ENCODE measurements at regions not wholly inside any gene's neighbourhood (a gene's known extent, or its start where the extent isn't known, plus 50 kb on each side); places are given as distances from the start of the nearest gene placed in this dataset.

DNA sequence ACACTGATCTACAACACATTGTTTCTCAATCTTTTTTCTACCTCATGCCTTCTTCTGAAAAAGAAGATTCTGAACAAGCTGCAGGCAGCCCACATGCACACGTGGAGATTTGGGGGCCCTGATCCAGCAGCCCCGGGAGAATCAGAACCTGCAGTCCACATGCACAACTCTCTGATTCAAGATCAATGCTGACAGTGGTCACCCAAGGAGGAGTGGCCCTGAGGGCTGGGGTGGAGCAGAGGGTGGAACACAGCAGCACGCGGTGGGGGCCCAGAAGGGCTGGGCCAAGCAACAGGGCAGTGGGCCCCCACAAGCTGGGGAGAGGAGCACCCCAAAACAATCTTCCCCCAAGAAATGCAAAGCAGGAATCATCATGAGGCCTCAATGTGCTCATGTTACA lies 202.1 kb upstream of the NSMCE3 start:
- no peaks in the 10 kb centered on the region for H3K4me1 ChIP-seq (ENCODE audit: control insufficient read depth, insufficient read depth, low read length)
- no peak overlapping the region for H3K27ac ChIP-seq (ENCODE audit: low read depth, low read length)
- H3K27me3 ChIP-seq (ENCODE audit: control insufficient read depth, insufficient read depth, low read length): no peaks in the 10 kb centered on the region
- H3K4me3 ChIP-seq (ENCODE audit: low read depth, low read length): no peak overlapping the region
- no peak overlapping the region for H3K9ac ChIP-seq (ENCODE audit: low read length)
- no peaks in the 10 kb centered on the region for H3K36me3 ChIP-seq (ENCODE audit: control insufficient read depth, insufficient read depth, low read length)
- H3K9me3 ChIP-seq (ENCODE audit: control insufficient read depth, insufficient read depth, low read depth, low read length): no peaks in the 10 kb centered on the region

DNA sequence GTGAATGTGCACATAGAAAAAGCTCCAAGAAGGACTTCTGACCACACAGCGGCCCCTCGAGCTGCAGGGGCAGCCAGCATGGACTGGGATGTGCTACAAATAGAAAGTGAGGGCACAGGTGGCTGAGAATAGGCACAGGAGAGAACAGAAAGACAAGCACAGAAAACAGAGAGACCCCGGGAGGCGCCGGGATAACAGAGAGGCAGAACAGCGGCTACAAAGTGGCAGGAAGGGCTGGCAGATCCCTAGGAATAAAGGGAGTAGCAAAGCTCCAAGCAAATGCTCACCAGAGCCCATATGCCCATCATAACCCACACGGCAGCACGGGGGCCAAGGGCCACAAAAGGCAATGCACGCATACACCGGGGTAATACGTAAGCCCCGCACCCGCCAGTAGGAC lies 201.7 kb upstream of the NSMCE3 start:
- H3K9ac ChIP-seq (ENCODE audit: low read length): no peak overlapping the region
- no peaks in the 10 kb centered on the region for H3K4me1 ChIP-seq (ENCODE audit: control insufficient read depth, insufficient read depth, low read length)
- no peaks in the 10 kb centered on the region for H3K27me3 ChIP-seq (ENCODE audit: control insufficient read depth, insufficient read depth, low read length)
- no peak overlapping the region for H3K4me3 ChIP-seq (ENCODE audit: low read depth, low read length)
- H3K27ac ChIP-seq (ENCODE audit: low read depth, low read length): no peak overlapping the region
- no peaks in the 10 kb centered on the region for H3K9me3 ChIP-seq (ENCODE audit: control insufficient read depth, insufficient read depth, low read depth, low read length)
- no peaks in the 10 kb centered on the region for H3K36me3 ChIP-seq (ENCODE audit: control insufficient read depth, insufficient read depth, low read length)

GRCh38 chr15:29470794-29471193 lies 201.2 kb upstream of the NSMCE3 start:
- Histone ChIP-seq H3K4me1 (ENCODE audit: control insufficient read depth, insufficient read depth, low read length) (no peaks in the 10 kb centered on the region), H3K27ac (ENCODE audit: low read depth, low read length) (no peak overlapping the region), H3K9ac (ENCODE audit: low read length) (no peak overlapping the region), H3K9me3 (ENCODE audit: control insufficient read depth, insufficient read depth, low read depth, low read length) (no peaks in the 10 kb centered on the region), H3K36me3 (ENCODE audit: control insufficient read depth, insufficient read depth, low read length) (no peaks in the 10 kb centered on the region), H3K4me3 (ENCODE audit: low read depth, low read length) (no peak overlapping the region), H3K27me3 (ENCODE audit: control insufficient read depth, insufficient read depth, low read length) (no peaks in the 10 kb centered on the region)

DNA sequence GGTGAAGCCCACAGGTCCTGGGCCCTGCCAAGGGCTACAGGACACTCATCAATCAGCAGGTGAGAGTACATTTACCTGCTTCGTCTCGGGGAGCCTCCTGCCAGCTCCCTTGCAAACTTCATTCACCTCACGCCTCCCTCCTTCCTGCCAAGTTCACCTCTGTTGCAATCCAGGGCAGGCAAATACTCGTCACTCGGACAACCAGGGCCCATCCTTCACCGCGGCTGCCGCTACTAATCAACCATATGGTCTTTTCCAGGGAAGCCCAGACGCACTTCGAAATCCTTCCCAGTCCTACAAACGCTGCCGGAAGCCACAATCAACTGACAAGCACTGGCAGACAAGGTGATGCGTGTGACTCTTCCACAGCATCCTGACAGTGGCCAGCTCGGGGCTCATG lies 200.7 kb upstream of the NSMCE3 start:
- H3K9ac ChIP-seq (ENCODE audit: low read length): no peak overlapping the region
- no peak overlapping the region for H3K27ac ChIP-seq (ENCODE audit: low read depth, low read length)

GRCh38 chr15:29468899-29469298 lies 199.3 kb upstream of the NSMCE3 start:
- Histone ChIP-seq H3K9ac (ENCODE audit: low read length) (no peak overlapping the region), H3K27ac (ENCODE audit: low read depth, low read length) (no peak overlapping the region), H3K27me3 (ENCODE audit: control insufficient read depth, insufficient read depth, low read length) (no peaks in the 10 kb centered on the region), H3K36me3 (ENCODE audit: control insufficient read depth, insufficient read depth, low read length) (no peaks in the 10 kb centered on the region), H3K9me3 (ENCODE audit: control insufficient read depth, insufficient read depth, low read depth, low read length) (no peaks in the 10 kb centered on the region), H3K4me1 (ENCODE audit: control insufficient read depth, insufficient read depth, low read length) (no peaks in the 10 kb centered on the region), H3K4me3 (ENCODE audit: low read depth, low read length) (no peak overlapping the region)

More for the DNA sequence above, 200.7 kb upstream of the NSMCE3 start:
- Histone ChIP-seq H3K27me3 (ENCODE audit: control insufficient read depth, insufficient read depth, low read length) (no peaks in the 10 kb centered on the region), H3K36me3 (ENCODE audit: control insufficient read depth, insufficient read depth, low read length) (no peaks in the 10 kb centered on the region), H3K4me3 (ENCODE audit: low read depth, low read length) (no peak overlapping the region), H3K4me1 (ENCODE audit: control insufficient read depth, insufficient read depth, low read length) (no peaks in the 10 kb centered on the region), H3K9me3 (ENCODE audit: control insufficient read depth, insufficient read depth, low read depth, low read length) (no peaks in the 10 kb centered on the region)

DNA sequence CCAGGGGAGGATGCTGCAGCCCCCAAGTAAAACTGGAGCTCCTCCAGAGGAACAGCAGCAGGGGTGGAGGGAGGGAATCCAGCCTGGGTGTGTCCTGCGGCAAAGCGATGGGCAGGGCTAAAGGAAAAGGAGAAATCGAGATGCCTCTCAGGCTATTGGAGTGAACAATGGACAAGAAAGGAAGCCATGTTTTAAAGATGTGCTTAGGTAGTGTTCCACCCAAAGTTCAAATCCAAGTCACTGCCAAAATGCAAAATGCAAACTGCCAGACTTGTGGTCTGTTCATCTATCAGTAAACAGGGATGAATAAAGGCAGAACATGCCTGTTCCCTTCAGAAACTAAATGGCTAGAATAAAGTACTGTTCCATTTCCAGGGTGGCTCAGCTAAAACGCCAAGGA lies 197.5 kb upstream of the NSMCE3 start:
- no peak overlapping the region for H3K27ac ChIP-seq (ENCODE audit: low read depth, low read length)
- H3K9me3 ChIP-seq (ENCODE audit: control insufficient read depth, insufficient read depth, low read depth, low read length): no peaks in the 10 kb centered on the region
- H3K27me3 ChIP-seq (ENCODE audit: control insufficient read depth, insufficient read depth, low read length): no peaks in the 10 kb centered on the region
- no peak overlapping the region for H3K9ac ChIP-seq (ENCODE audit: low read length)
- no peaks in the 10 kb centered on the region for H3K4me1 ChIP-seq (ENCODE audit: control insufficient read depth, insufficient read depth, low read length)
- no peaks in the 10 kb centered on the region for H3K36me3 ChIP-seq (ENCODE audit: control insufficient read depth, insufficient read depth, low read length)
- no peak overlapping the region for H3K4me3 ChIP-seq (ENCODE audit: low read depth, low read length)

DNA sequence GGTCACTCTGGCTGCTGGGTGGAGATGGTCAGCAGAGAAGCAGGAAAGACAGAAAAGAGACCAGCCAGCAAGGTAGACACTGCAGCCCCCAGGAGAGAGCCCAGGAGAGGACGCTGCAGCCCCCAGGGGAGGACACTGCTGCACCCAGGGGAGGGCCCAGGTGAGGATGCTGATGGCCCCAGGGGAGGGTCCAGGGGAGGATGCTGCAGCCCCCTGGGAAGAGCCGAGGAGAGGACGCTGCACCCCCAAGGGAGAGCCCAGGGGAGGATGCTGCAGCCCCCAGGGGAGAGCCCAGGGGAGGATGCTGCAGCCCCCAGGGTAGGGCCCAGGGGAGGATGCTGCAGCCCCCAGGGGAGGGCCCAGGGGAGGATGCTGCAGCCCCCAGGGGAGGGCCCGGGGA lies 196.7 kb upstream of the NSMCE3 start:
- no peak overlapping the region for H3K9ac ChIP-seq (ENCODE audit: low read length)
- H3K27me3 ChIP-seq (ENCODE audit: control insufficient read depth, insufficient read depth, low read length): no peaks in the 10 kb centered on the region
- no peaks in the 10 kb centered on the region for H3K36me3 ChIP-seq (ENCODE audit: control insufficient read depth, insufficient read depth, low read length)

DNA sequence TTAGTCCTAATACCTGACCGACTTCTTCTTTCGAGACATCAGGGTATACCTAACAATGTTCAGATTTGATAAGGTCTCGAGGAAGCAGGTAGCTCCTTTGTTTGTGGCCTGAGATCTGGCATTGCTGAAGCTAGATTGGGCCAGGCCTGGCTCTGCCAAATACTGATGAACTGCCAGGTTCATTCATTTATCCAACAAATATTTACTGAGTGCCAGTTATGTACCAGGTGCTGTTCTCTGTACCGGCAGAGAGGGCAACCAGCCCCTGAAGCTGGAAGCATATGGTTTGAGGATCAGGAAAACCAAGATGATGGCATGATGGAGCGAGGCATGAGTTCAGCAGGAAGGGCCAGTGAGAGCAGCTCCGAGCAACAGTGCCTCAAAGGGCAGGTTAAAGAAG lies 196.2 kb upstream of the NSMCE3 start:
- H3K9ac ChIP-seq (ENCODE audit: low read length): no peak overlapping the region
- H3K27me3 ChIP-seq (ENCODE audit: control insufficient read depth, insufficient read depth, low read length): no peaks in the 10 kb centered on the region
- H3K27ac ChIP-seq (ENCODE audit: low read depth, low read length): no peak overlapping the region
- no peaks in the 10 kb centered on the region for H3K36me3 ChIP-seq (ENCODE audit: control insufficient read depth, insufficient read depth, low read length)
- no peak overlapping the region for H3K4me3 ChIP-seq (ENCODE audit: low read depth, low read length)
- no peaks in the 10 kb centered on the region for H3K9me3 ChIP-seq (ENCODE audit: control insufficient read depth, insufficient read depth, low read depth, low read length)
- no peaks in the 10 kb centered on the region for H3K4me1 ChIP-seq (ENCODE audit: control insufficient read depth, insufficient read depth, low read length)

More for the DNA sequence above, 196.7 kb upstream of the NSMCE3 start:
- no peak overlapping the region for H3K27ac ChIP-seq (ENCODE audit: low read depth, low read length)
- no peak overlapping the region for H3K4me3 ChIP-seq (ENCODE audit: low read depth, low read length)
- H3K9me3 ChIP-seq (ENCODE audit: control insufficient read depth, insufficient read depth, low read depth, low read length): no peaks in the 10 kb centered on the region
- H3K4me1 ChIP-seq (ENCODE audit: control insufficient read depth, insufficient read depth, low read length): no peaks in the 10 kb centered on the region

DNA sequence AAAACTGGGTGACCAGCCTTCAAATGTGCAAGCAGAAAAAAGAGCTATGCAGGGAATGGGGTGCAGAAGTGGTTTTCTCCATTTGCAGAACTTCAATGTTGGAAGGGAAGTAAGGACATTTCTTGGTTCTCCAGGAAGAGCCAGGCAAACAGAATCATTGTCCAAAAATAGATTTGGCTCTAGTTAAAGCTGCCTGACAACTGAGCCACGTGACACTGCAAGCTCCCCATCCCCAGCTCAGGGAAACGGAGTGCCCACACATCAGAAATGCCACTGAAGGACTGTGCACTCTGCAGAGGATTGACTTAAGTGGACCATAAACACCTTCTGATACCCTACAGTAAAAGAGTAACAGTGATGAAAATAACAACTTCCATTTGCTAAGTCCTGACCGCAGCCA lies 195.6 kb upstream of the NSMCE3 start:
- Histone ChIP-seq H3K9ac (ENCODE audit: low read length) (no peak overlapping the region), H3K27ac (ENCODE audit: low read depth, low read length) (no peak overlapping the region), H3K9me3 (ENCODE audit: control insufficient read depth, insufficient read depth, low read depth, low read length) (no peaks in the 10 kb centered on the region), H3K36me3 (ENCODE audit: control insufficient read depth, insufficient read depth, low read length) (no peaks in the 10 kb centered on the region), H3K27me3 (ENCODE audit: control insufficient read depth, insufficient read depth, low read length) (no peaks in the 10 kb centered on the region), H3K4me3 (ENCODE audit: low read depth, low read length) (no peak overlapping the region), H3K4me1 (ENCODE audit: control insufficient read depth, insufficient read depth, low read length) (no peaks in the 10 kb centered on the region)

GRCh38 chr15:29461877-29462276 lies 192.3 kb upstream of the NSMCE3 start:
- H3K27me3 ChIP-seq (ENCODE audit: control insufficient read depth, insufficient read depth, low read length): no peaks in the 10 kb centered on the region
- no peaks in the 10 kb centered on the region for H3K9me3 ChIP-seq (ENCODE audit: control insufficient read depth, insufficient read depth, low read depth, low read length)
- H3K27ac ChIP-seq (ENCODE audit: low read depth, low read length): no peak overlapping the region
- no peaks in the 10 kb centered on the region for H3K4me1 ChIP-seq (ENCODE audit: control insufficient read depth, insufficient read depth, low read length)
- H3K9ac ChIP-seq (ENCODE audit: low read length): no peak overlapping the region
- no peak overlapping the region for H3K4me3 ChIP-seq (ENCODE audit: low read depth, low read length)
- H3K36me3 ChIP-seq (ENCODE audit: control insufficient read depth, insufficient read depth, low read length): no peaks in the 10 kb centered on the region

DNA sequence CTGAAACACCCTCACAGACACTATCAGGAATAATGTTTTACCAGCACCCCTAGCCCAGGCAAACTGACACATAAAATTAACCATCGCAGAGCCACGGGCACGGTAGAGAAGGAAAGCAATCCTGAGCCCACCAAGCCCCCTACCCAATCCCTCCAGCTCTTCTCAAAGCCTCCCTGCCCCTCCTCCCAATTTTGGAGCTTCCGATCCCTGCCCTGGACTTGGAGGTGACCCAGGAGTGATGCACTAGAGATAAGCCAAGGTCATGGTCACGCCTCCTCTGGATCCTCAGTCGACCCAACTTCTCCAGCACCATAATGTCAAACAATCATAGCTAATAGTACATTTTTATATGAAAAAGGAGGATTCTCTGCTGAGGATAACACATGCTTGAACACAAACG lies 188.7 kb upstream of the NSMCE3 start:
- Histone ChIP-seq H3K4me1 (ENCODE audit: control insufficient read depth, insufficient read depth, low read length) (no peaks in the 10 kb centered on the region), H3K36me3 (ENCODE audit: control insufficient read depth, insufficient read depth, low read length) (no peaks in the 10 kb centered on the region), H3K9ac (ENCODE audit: low read length) (no peak overlapping the region), H3K27ac (ENCODE audit: low read depth, low read length) (no peak overlapping the region), H3K27me3 (ENCODE audit: control insufficient read depth, insufficient read depth, low read length) (no peaks in the 10 kb centered on the region), H3K4me3 (ENCODE audit: low read depth, low read length) (no peak overlapping the region), H3K9me3 (ENCODE audit: control insufficient read depth, insufficient read depth, low read depth, low read length) (0 out of 2 replicates have a peak, but pooled peaks cover 2% of the 10 kb centered on the region)

- Histone ChIP-seq H3K27ac (ENCODE audit: low read depth, low read length) (no peak overlapping the region), H3K4me1 (ENCODE audit: control insufficient read depth, insufficient read depth, low read length) (peaks cover 5% of the 10 kb centered on the region; the same call in 1 of the 2 replicates), H3K27me3 (ENCODE audit: control insufficient read depth, insufficient read depth, low read length) (no peaks in the 10 kb centered on the region)
Observed at GRCh38 chr15:29457729-29458128, 188.1 kb upstream of the NSMCE3 start.

More at GRCh38 chr15:29457729-29458128, 188.1 kb upstream of the NSMCE3 start:
- Histone ChIP-seq H3K9me3 (ENCODE audit: control insufficient read depth, insufficient read depth, low read depth, low read length) (0 out of 2 replicates have a peak, but pooled peaks cover 2% of the 10 kb centered on the region), H3K4me3 (ENCODE audit: low read depth, low read length) (no peak overlapping the region), H3K36me3 (ENCODE audit: control insufficient read depth, insufficient read depth, low read length) (no peaks in the 10 kb centered on the region), H3K9ac (ENCODE audit: low read length) (no peak overlapping the region)

Data from HUES6 (cell line).